Retina (tissue), 1 donor: ENCODE measurements at regions not wholly inside any gene's neighbourhood (a gene's known extent, or its start where the extent isn't known, plus 50 kb on each side); places are given as distances from the start of the nearest gene placed in this dataset.

ENCODE experiments used
- DNase-seq: peaks from one replicate; pipeline ENCODE4 v3.0.0-alpha.2; 2016

- DNase-seq, result peak; percentile 67
Measured at GRCh38 chr9:16099732-16100536, 547.1 kb downstream of the CCDC171 start.

GRCh38 chr9:16100537-16101091, 547.8 kb downstream of the CCDC171 start:
- peak; percentile 79 for DNase-seq

GRCh38 chr9:16102154-16102553, 549.3 kb downstream of the CCDC171 start:
- DNase-seq, result no peak

- DNase-seq, result peak; percentile 61
Measured at GRCh38 chr9:16103620-16104397, 551.0 kb downstream of the CCDC171 start.

GRCh38 chr9:16105168-16106020, 552.6 kb downstream of the CCDC171 start:
- no peak for DNase-seq

GRCh38 chr9:16106021-16106571, 553.3 kb downstream of the CCDC171 start:
- DNase-seq, result peak; percentile 45

- DNase-seq, result no peak
Measured at GRCh38 chr9:16112116-16112515, 559.3 kb downstream of the CCDC171 start.

- no peak for DNase-seq
Measured at GRCh38 chr9:16115994-16116393, 563.2 kb downstream of the CCDC171 start.

GRCh38 chr9:16118043-16118442, 565.2 kb downstream of the CCDC171 start:
- no peak for DNase-seq

GRCh38 chr9:16119261-16120230, 566.7 kb downstream of the CCDC171 start:
- DNase-seq, result no peak

GRCh38 chr9:16120231-16120641, 567.4 kb downstream of the CCDC171 start:
- no peak for DNase-seq

- no peak for DNase-seq
Measured at GRCh38 chr9:16120727-16121126, 567.9 kb downstream of the CCDC171 start.

GRCh38 chr9:16121168-16121567, 568.3 kb downstream of the CCDC171 start:
- no peak for DNase-seq

- DNase-seq, result no peak
Measured at GRCh38 chr9:16121601-16122286, 568.9 kb downstream of the CCDC171 start.

- DNase-seq, result no peak
Measured at GRCh38 chr9:16125629-16126028, 572.8 kb downstream of the CCDC171 start.

GRCh38 chr9:16126042-16126441, 573.2 kb downstream of the CCDC171 start:
- no peak for DNase-seq

GRCh38 chr9:16128003-16128402, 575.2 kb downstream of the CCDC171 start:
- no peak for DNase-seq

GRCh38 chr9:16131264-16131663, 578.4 kb downstream of the CCDC171 start:
- DNase-seq, result no peak

- DNase-seq, result no peak
Measured at GRCh38 chr9:16132513-16132912, 579.7 kb downstream of the CCDC171 start.

- no peak for DNase-seq
Measured at GRCh38 chr9:16133032-16133431, 580.2 kb downstream of the CCDC171 start.
